Hindlimb muscle (tissue), 1 donor: ENCODE measurements at regions not wholly inside any gene's neighbourhood (a gene's known extent, or its start where the extent isn't known, plus 50 kb on each side); places are given as distances from the start of the nearest gene placed in this dataset.

ENCODE experiments used
- DNase-seq: peaks from one replicate; pipeline ENCODE4 v3.0.0-alpha.2; 2013

DNA sequence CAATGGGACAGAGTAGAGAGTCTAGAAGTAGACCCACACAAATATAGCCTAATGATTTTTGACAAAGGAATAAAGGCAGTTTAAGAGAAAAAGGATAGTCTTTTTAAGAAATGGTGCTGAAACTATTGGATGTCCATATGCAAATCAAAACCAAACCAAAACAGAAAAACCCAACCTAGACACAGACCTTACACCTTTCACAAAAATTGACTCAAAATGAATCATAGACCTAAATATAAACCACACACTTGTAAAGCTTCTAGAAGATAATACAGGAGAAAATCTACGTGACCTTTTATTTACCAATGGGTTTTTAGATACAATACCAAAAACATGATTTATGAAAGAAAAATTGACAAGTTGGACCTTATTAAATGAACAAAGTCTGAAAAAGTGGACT is 66.4 kb upstream of the MPHOSPH6 start:
- DNase-seq = no peak

DNA sequence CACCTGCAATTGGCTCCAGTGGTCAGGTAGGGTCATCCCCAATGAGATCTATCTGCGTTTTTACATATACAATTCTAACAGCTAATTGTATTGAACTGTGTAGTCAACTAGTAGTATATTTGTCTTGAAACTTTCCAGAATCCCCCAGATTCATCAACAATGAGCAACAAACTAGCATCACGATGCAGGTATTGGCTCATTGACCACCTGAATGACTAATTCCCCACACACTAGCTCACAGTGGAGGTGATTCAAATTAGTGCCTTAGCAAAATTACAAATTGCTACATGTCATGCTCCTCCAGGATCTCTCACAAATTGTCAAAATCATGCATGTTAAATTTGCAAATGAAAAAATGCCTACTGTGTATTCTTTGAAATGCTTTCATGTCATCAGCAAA is 62.8 kb upstream of the MPHOSPH6 start:
- no peak for DNase-seq

DNA sequence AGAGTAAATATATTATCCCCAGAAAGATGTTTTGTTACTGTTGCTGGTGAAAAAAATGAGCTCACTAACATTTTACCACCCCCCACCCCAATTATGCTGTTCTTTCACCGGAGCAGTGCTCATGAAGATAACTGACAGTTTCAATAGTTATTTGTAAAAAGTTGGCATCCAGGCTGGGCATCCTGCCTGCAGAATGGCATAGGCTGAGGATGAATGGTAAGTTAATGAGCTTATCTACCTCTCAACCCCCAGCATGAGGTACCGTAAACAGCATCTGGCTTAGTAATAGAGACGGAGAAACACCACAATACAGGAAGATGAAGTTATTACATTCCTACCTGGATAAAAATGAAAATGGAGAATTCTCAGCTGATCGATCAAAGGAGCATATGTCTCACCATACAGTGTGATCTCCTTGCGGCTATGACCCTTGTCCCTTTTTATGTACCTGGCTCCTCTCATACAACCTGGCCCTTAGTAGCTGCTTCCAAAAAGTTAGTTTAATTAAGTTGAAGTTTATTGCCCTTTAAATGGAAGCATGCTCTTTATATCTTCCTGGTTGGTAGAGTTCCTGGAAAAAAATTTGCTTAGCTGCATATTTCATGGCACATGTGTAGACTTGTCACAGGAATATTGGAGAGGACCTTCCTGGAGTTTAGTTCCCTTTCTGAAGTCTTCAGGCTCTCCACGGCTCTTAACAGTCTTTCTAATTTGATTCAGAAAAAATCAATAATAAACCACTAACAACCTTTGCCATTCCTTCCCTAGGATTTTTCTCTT is 61.2 kb upstream of the MPHOSPH6 start:
- no peak for DNase-seq

DNA sequence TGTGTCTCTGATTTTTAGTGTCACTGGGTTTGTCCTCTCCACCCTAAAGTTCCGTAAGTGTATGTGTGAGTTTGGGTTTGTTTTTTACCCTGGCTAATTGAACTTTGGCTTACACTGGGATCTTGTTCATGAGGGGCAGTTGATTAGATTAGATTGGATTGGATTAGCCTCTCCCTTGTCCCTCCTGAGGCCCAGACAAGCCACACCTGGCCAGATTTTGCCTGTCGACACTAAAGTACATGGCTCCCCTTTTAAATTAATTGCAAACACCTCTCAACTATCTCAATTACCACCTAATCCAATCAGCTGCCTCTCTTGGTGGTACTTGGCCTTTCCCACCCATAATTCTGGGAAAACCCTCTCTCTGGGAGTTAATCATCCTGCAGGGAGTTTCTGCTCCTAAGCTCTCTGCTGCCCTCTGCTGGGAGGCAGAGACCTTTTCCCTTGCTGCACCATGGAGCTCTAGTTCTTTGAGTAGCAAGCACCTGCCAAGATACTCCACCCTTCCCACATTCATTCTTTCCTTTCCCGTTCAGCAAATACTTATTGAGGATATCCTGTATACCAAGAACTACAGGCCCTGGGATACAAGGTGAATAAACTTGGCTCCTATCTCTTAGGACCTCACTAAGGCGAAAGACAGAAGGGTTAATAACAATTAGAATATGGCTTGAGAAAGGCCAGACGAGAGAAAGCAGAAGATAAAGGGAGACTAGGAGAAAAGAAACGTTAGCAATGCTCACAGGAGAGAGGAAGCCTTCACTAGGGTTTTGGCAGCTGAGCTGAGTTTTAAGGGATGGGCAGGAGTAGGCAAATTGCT is 60.0 kb upstream of the MPHOSPH6 start:
- peak; percentile 9 for DNase-seq

DNA sequence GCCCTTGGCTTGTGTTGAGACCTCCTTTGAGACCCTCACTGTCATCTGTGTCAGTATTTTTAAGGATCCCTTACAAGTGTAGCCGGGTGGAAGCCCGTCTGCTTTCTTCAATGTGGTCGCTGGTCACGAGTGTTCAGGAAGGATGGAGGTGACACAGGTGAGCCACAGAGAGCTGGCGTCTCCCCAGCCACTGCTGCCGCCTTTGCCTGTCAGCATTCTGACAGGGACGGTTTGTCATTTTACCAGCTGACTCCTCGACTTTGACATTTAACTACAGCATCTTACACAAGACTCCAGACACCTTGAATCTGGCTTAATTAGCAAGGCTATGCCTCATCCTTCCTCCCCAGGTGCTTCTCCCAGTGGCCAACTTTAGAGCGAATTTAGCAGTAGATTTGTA is 56.3 kb upstream of the MPHOSPH6 start:
- no peak for DNase-seq

DNA sequence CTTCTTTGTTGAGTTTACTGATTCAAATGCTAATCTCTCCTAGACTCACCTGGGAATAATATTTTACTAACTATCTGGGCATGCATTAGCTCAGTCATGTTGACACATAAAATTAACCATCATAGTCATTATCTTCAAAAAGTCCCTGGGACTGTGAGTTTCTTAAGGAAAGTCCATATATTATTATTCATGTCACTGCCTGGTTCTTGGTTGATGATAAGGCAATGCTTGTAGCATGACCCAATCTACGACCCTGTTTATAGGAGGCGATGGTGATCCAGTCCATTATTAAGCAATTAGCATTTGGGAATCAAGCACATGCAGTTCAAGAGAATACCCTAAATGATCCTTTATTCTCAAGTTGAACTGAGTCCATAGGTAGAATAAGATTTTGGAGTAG is 54.8 kb upstream of the MPHOSPH6 start:
- no peak for DNase-seq

DNA sequence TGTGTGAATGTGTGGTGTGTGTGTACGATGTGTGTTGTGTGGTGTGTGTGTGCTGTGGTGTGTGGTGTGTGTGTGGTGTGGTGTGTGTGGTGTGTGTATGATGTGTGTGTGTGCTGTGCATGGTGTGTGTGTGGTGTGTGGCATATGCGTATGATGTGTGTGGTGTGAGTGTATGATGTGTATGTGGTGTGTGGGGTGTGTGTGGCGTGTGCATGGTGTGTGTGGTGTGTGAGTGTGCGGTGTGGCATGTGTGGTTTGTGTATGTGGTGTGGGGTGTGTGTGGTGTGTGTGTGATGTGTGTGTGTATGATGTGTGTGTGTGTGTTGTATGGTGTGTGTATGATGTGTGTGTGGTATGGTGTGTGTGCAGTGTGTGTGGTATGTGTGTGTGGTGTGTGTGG is 50.5 kb upstream of the MPHOSPH6 start:
- no peak for DNase-seq
